ENCODE measurements at regions not wholly inside any gene's neighbourhood (a gene's known extent, or its start where the extent isn't known, plus 50 kb on each side); places are given as distances from the start of the nearest gene placed in this dataset.

GRCh38 chr6:15748341-15748740 is 85.5 kb upstream of the DTNBP1 start:
- H3K9me2 ChIP-seq (replicated peaks; ENCODE audit: control insufficient read depth, low read length) = no peaks in the 10 kb centered on the region
- no peaks in the 10 kb centered on the region for H3K4me1 ChIP-seq (ENCODE audit: control insufficient read depth, low read length)
- no peaks in the 10 kb centered on the region for H3K36me3 ChIP-seq (ENCODE audit: control insufficient read depth, low read length)
- H3K4me3 ChIP-seq (ENCODE audit: low read length) = no peak overlapping the region
- H4K20me1 ChIP-seq (ENCODE audit: control insufficient read depth, insufficient read depth, low read depth, low read length) = no peaks in the 10 kb centered on the region
- H3K79me2 ChIP-seq (ENCODE audit: control insufficient read depth, low read length) = no peaks in the 10 kb centered on the region
- no peaks in the 10 kb centered on the region for H3F3A ChIP-seq (ENCODE audit: control insufficient read depth, insufficient read depth)
- TF ChIP-seq, protein P1, sequence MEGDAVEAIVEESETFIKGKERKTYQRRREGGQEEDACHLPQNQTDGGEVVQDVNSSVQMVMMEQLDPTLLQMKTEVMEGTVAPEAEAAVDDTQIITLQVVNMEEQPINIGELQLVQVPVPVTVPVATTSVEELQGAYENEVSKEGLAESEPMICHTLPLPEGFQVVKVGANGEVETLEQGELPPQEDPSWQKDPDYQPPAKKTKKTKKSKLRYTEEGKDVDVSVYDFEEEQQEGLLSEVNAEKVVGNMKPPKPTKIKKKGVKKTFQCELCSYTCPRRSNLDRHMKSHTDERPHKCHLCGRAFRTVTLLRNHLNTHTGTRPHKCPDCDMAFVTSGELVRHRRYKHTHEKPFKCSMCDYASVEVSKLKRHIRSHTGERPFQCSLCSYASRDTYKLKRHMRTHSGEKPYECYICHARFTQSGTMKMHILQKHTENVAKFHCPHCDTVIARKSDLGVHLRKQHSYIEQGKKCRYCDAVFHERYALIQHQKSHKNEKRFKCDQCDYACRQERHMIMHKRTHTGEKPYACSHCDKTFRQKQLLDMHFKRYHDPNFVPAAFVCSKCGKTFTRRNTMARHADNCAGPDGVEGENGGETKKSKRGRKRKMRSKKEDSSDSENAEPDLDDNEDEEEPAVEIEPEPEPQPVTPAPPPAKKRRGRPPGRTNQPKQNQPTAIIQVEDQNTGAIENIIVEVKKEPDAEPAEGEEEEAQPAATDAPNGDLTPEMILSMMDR (IDR thresholded peaks at IDR 0.05; ENCODE audit: low read depth, low read length, poor library complexity, severe bottlenecking) = no peak
- TF ChIP-seq EZH2phosphoT487 (IDR thresholded peaks at IDR 0.05; ENCODE audit: borderline replicate concordance, low read length) = no peak
- no peaks in the 10 kb centered on the region for H3K9me3 ChIP-seq (ENCODE audit: control insufficient read depth, insufficient read depth, low read length)
- H3K27me3 ChIP-seq (ENCODE audit: control insufficient read depth, low read length) = no peaks in the 10 kb centered on the region
- no peak overlapping the region for H3K4me2 ChIP-seq (ENCODE audit: low read length)
- H3K27ac ChIP-seq (ENCODE audit: low read depth, low read length) = no peak overlapping the region

GRCh38 chr6:15747354-15747883 is 84.6 kb upstream of the DTNBP1 start:
- Histone ChIP-seq H4K20me1 (ENCODE audit: control insufficient read depth, insufficient read depth, low read depth, low read length) (no peaks in the 10 kb centered on the region), H3K36me3 (ENCODE audit: control insufficient read depth, low read length) (no peaks in the 10 kb centered on the region), H3K79me2 (ENCODE audit: control insufficient read depth, low read length) (no peaks in the 10 kb centered on the region), H3K27me3 (ENCODE audit: control insufficient read depth, low read length) (no peaks in the 10 kb centered on the region), H3K27ac (ENCODE audit: low read depth, low read length) (no peak overlapping the region), H3K9me2 (replicated peaks; ENCODE audit: control insufficient read depth, low read length) (no peaks in the 10 kb centered on the region), H3K4me2 (ENCODE audit: low read length) (no peak overlapping the region), H3F3A (ENCODE audit: control insufficient read depth, insufficient read depth) (no peaks in the 10 kb centered on the region), H3K4me1 (ENCODE audit: control insufficient read depth, low read length) (no peaks in the 10 kb centered on the region), H3K4me3 (ENCODE audit: low read length) (no peak overlapping the region), H3K9me3 (ENCODE audit: control insufficient read depth, insufficient read depth, low read length) (no peaks in the 10 kb centered on the region)
- TF ChIP-seq, protein P1 (IDR thresholded peaks at IDR 0.05; ENCODE audit: low read depth, low read length, poor library complexity, severe bottlenecking) = no peak
- no peak for TF ChIP-seq EZH2phosphoT487 (IDR thresholded peaks at IDR 0.05; ENCODE audit: borderline replicate concordance, low read length)

DNA sequence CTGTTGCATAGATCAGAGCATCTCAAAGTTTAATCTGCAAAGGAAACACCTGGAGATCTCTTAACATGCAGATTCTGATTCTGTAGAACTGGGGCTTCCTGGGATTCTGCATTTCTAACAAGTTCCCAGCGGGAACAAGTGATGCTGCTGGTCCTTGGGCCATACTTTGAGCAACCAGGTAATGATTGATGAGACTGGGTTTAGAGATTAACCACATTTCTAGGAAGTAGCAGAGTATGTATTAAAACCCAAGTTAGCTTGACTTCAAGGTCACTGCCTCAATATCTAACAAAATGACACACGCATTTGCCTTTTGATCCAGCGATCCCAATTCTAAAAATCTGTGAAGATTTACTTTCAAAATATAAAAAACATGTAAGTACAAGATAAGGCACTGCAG is 83.0 kb upstream of the DTNBP1 start:
- no peak overlapping the region for H3K27ac ChIP-seq (ENCODE audit: low read depth, low read length)
- H3K79me2 ChIP-seq (ENCODE audit: control insufficient read depth, low read length) = no peaks in the 10 kb centered on the region

More for the DNA sequence above, 83.0 kb upstream of the DTNBP1 start:
- Histone ChIP-seq H3K27me3 (ENCODE audit: control insufficient read depth, low read length) (no peaks in the 10 kb centered on the region), H3K4me2 (ENCODE audit: low read length) (no peak overlapping the region), H3K4me1 (ENCODE audit: control insufficient read depth, low read length) (no peaks in the 10 kb centered on the region), H3K36me3 (ENCODE audit: control insufficient read depth, low read length) (no peaks in the 10 kb centered on the region), H3K4me3 (ENCODE audit: low read length) (no peak overlapping the region), H4K20me1 (ENCODE audit: control insufficient read depth, insufficient read depth, low read depth, low read length) (no peaks in the 10 kb centered on the region), H3F3A (ENCODE audit: control insufficient read depth, insufficient read depth) (no peaks in the 10 kb centered on the region), H3K9me3 (ENCODE audit: control insufficient read depth, insufficient read depth, low read length) (no peaks in the 10 kb centered on the region), H3K9me2 (replicated peaks; ENCODE audit: control insufficient read depth, low read length) (no peaks in the 10 kb centered on the region)
- no peak for TF ChIP-seq EZH2phosphoT487 (IDR thresholded peaks at IDR 0.05; ENCODE audit: borderline replicate concordance, low read length)
- TF ChIP-seq, protein P1 (IDR thresholded peaks at IDR 0.05; ENCODE audit: low read depth, low read length, poor library complexity, severe bottlenecking) = no peak

Measured in DOHH2 (cell line).